IMR-90 (cell line): ENCODE measurements at regions not wholly inside any gene's neighbourhood (a gene's known extent, or its start where the extent isn't known, plus 50 kb on each side); places are given as distances from the start of the nearest gene placed in this dataset.
A peak's percentile ranks its signal among the peaks of the same experiment; 100 is the strongest.

Source experiments
- ATAC-seq: fragments of 200-7000 bp; cut with Tn5 transposase; 2 replicates; pipeline ENCODE4 v1.9.1; 2020; ENCODE audit warnings: low read depth, mild to moderate bottlenecking, moderate library complexity
- BruUV-seq: library from RNA; stranded (reverse); fragments of 400-500 nt; replicated peaks from 2 replicates; lab custom pipeline; 2021; lab: Mats Ljungman, UMichigan
- CTCF ChIA-PET: fragments of 300-600 bp; formaldehyde crosslinking; extraction: SDS; loops from one replicate; lab custom pipeline; 2021; ENCODE audit warnings: antibody characterized with exemption; lab: Yijun Ruan, JAX
- POLR2A ChIA-PET: fragments of 300-600 bp; sonication (Branson Sonifier 250); formaldehyde crosslinking; loops from one replicate; lab custom pipeline; 2022; ENCODE audit warnings: antibody characterized with exemption; ENCODE audit not compliant: unreplicated experiment; lab: Charles Lee
- DNase-seq: peaks from one replicate; pipeline ENCODE4 v3.0.0; 2013
- H2AFZ ChIP-seq: replicated peaks from 2 replicates; pipeline ENCODE3; 2013; ENCODE audit warnings: low read length, mild to moderate bottlenecking; ENCODE audit not compliant: poor library complexity
- H2AK5ac ChIP-seq: 2 replicates; pipeline ENCODE4 v1.6.1; 2013; ENCODE audit warnings: low read depth, low read length, inconsistent platforms
- H2AK9ac ChIP-seq: replicated peaks from 2 replicates; pipeline ENCODE3; 2013; ENCODE audit warnings: mild to moderate bottlenecking, low read depth, low read length, moderate library complexity; ENCODE audit not compliant: poor library complexity
- H2BK120ac ChIP-seq: 2 replicates; pipeline ENCODE4 v1.6.1; 2013; ENCODE audit warnings: low read depth, low read length, inconsistent platforms
- H2BK15ac ChIP-seq: 3 replicates; pipeline ENCODE4 v1.6.1; 2013; ENCODE audit warnings: low read depth, low read length, inconsistent platforms
- H2BK20ac ChIP-seq: 2 replicates; pipeline ENCODE4 v1.6.1; 2013; ENCODE audit warnings: low read depth, mild to moderate bottlenecking, inconsistent platforms, low read length, moderate library complexity
- H2BK5ac ChIP-seq: 2 replicates; pipeline ENCODE4 v1.6.1; 2013; ENCODE audit warnings: mild to moderate bottlenecking, low read depth, low read length, inconsistent platforms; ENCODE audit not compliant: poor library complexity, severe bottlenecking
- H3K14ac ChIP-seq: replicated peaks from 2 replicates; pipeline ENCODE4 v1.6.1; 2013; ENCODE audit warnings: low read depth, low read length, inconsistent platforms
- H3K18ac ChIP-seq: 2 replicates; pipeline ENCODE4 v1.6.1; 2013; ENCODE audit warnings: low read depth, low read length, control low read depth
- H3K23ac ChIP-seq: 2 replicates; pipeline ENCODE4 v1.6.1; 2013; ENCODE audit warnings: low read depth, low read length, inconsistent platforms
- H3K27ac ChIP-seq: 2 replicates; pipeline ENCODE4 v1.5.1; 2013; ENCODE audit warnings: mild to moderate bottlenecking, control low read depth, low read length; ENCODE audit not compliant: insufficient read depth
- H3K27me3 ChIP-seq: 2 replicates; pipeline ENCODE4 v1.6.1; 2013; ENCODE audit warnings: low read length; ENCODE audit not compliant: control insufficient read depth, insufficient read depth
- H3K36me3 ChIP-seq: 2 replicates; pipeline ENCODE4 v1.6.1; 2013; ENCODE audit warnings: low read length, mixed read lengths; ENCODE audit not compliant: control insufficient read depth, insufficient read depth
- H3K4ac ChIP-seq: 2 replicates; pipeline ENCODE4 v1.6.1; 2013; ENCODE audit warnings: low read depth, low read length, inconsistent platforms
- H3K4me1 ChIP-seq: 2 replicates; pipeline ENCODE4 v1.6.1; 2013; ENCODE audit warnings: low read length, mixed read lengths; ENCODE audit not compliant: control insufficient read depth, insufficient read depth
- H3K4me2 ChIP-seq: 2 replicates; pipeline ENCODE4 v1.6.1; 2013; ENCODE audit warnings: low read depth, mild to moderate bottlenecking, control low read depth, low read length, moderate library complexity
- H3K4me3 ChIP-seq: 2 replicates; pipeline ENCODE4 v1.5.1; 2013; ENCODE audit warnings: low read depth, mild to moderate bottlenecking, control low read depth, low read length, moderate library complexity; ENCODE audit not compliant: insufficient read depth
- H3K56ac ChIP-seq: 2 replicates; pipeline ENCODE4 v1.6.1; 2013; ENCODE audit warnings: low read length, inconsistent platforms; ENCODE audit not compliant: insufficient read depth; ENCODE audit errors: extremely low read depth
- H3K79me1 ChIP-seq, 2 experiments: 2 replicates each; pipeline ENCODE4 v1.6.1; 2013; ENCODE audit warnings: low read length in 2 of 2, inconsistent platforms in 1 of 2, low read depth in 1 of 2
- H3K9ac ChIP-seq: 2 replicates; pipeline ENCODE4 v1.6.1; 2013; ENCODE audit warnings: low read depth, low read length, control low read depth
- H3K9me1 ChIP-seq: 2 replicates; pipeline ENCODE4 v1.6.1; 2013; ENCODE audit warnings: low read length, inconsistent platforms; ENCODE audit not compliant: insufficient read depth
- H3K9me3 ChIP-seq: 2 replicates; pipeline ENCODE4 v1.6.1; 2013; ENCODE audit warnings: low read length; ENCODE audit not compliant: control insufficient read depth, insufficient read depth
- H4K20me1 ChIP-seq: 2 replicates; pipeline ENCODE4 v1.6.1; 2013; ENCODE audit warnings: low read length, inconsistent platforms; ENCODE audit not compliant: insufficient read depth
- H4K5ac ChIP-seq: 2 replicates; pipeline ENCODE4 v1.6.1; 2013; ENCODE audit warnings: mild to moderate bottlenecking, low read depth, low read length, control low read depth
- H4K8ac ChIP-seq, 2 experiments: 2 replicates each; pipeline ENCODE4 v1.6.1; 2013; ENCODE audit warnings: low read depth in 2 of 2, low read length in 2 of 2, control low read depth in 1 of 2, inconsistent platforms in 1 of 2
- H4K91ac ChIP-seq: 2 replicates; pipeline ENCODE4 v1.6.1; 2013; ENCODE audit warnings: low read depth, low read length, inconsistent platforms; ENCODE audit not compliant: insufficient read depth
- CTCF ChIP-seq: conservative IDR thresholded peaks from 2 replicates; pipeline ENCODE4 v1.5.1; 2012; ENCODE audit warnings: mild to moderate bottlenecking, low read depth, low read length, improper control_type of control experiment
- MXI1 ChIP-seq: IDR thresholded peaks from 2 replicates; pipeline ENCODE4 v1.6.1; 2012; ENCODE audit warnings: low read depth, mild to moderate bottlenecking, low read length, moderate library complexity, borderline replicate concordance
- RAD21 ChIP-seq: IDR thresholded peaks from 2 replicates; pipeline ENCODE4 v1.6.1; 2012; ENCODE audit warnings: low read length, improper control_type of control experiment
- RCOR1 ChIP-seq: IDR thresholded peaks from 2 replicates; pipeline ENCODE4 v1.6.1; 2012; ENCODE audit warnings: mild to moderate bottlenecking, low read length, improper control_type of control experiment; ENCODE audit not compliant: insufficient replicate concordance
- SMC3 ChIP-seq: fragments of 150-350 bp; IDR thresholded peaks from 2 replicates; pipeline ENCODE4 v1.6.1; 2016; ENCODE audit warnings: low read depth, mild to moderate bottlenecking, antibody characterized with exemption, low read length, moderate library complexity
- WGBS, 2 experiments: methylation state at CpG; one replicate each; pipeline versions ENCODE4 v1.1.5 to v1.1.7; 2013; ENCODE audit warnings: missing lambda C conversion rate in 2 of 2; ENCODE audit not compliant: insufficient read length in 1 of 2; ENCODE audit errors: extremely low coverage in 2 of 2; 5-methylcytosine and 5-hydroxymethylcytosine counted together
- dilution Hi-C: fragments of 300-500 bp; cut with HindIII; formaldehyde crosslinking; loops from one replicate; pipeline ENCODE4 v1.14.3; 2018; ENCODE audit warnings: low sequenced_read_pairs; ENCODE audit not compliant: unreplicated experiment
- in situ Hi-C: fragments of 300-500 bp; cut with MboI; formaldehyde crosslinking; loops from 3 replicates; pipeline ENCODE4 v1.14.3; 2019; ENCODE audit warnings: low sequenced_read_pairs, inconsistent platforms, mixed read lengths
- intact Hi-C: fragments of 100-400 bp; cut with micrococcal nuclease; formaldehyde crosslinking; loops from 2 replicates; pipeline ENCODE4 v1.10.0; 2022

- TF ChIP-seq SMC3 = no peak
- TF ChIP-seq RAD21 = no peak
- TF ChIP-seq CTCF = no peak
- no peak for TF ChIP-seq RCOR1
Observed at GRCh38 chr14:83777516-83777915, 1752.4 kb upstream of the FLRT2 start (continued).

- H4K5ac ChIP-seq = no peak overlapping the region
- CTCF ChIA-PET = interaction anchor here (0.5 kb wide), 1 partner anchor 29 kb away, joined by 3 read pairs; no protein-coding TSS in a partner anchor
Observed at GRCh38 chr14:83779266-83779665, 1750.7 kb upstream of the FLRT2 start.

More at GRCh38 chr14:83779266-83779665, 1750.7 kb upstream of the FLRT2 start:
- WGBS, 2 experiments = 71% methylated on average over 1 of the region's 2 CpGs; no CpG with 5 or more reads in 1 of the 2 experiments
- Histone ChIP-seq H3K4me1 (peaks cover 4% of the 10 kb centered on the region), H3K4me3 (no peak overlapping the region), H4K20me1 (no peaks in the 10 kb centered on the region), H3K23ac (peak overlapping the region; percentile 88; the same call in 1 of the 2 replicates), H3K27ac (peak overlapping the region; percentile 4; the same call in 1 of the 2 replicates), H3K14ac (0 out of 2 replicates have a peak overlapping the region, but pooled peaks have one; percentile 65), H3K9me1 (no peaks in the 10 kb centered on the region), H2BK120ac (peak overlapping the region; percentile 86), H3K56ac (peak overlapping the region; percentile 12; the same call in 1 of the 2 replicates), H3K79me1 (no peaks in the 10 kb centered on the region), H3K4ac (peak overlapping the region; percentile 81), H2AK9ac (no peak overlapping the region), H4K8ac (peak overlapping the region in 1 of 2 experiments; percentile 85; a peak in 2 of 4 replicates), H3K36me3 (no peaks in the 10 kb centered on the region), H3K9me3 (no peaks in the 10 kb centered on the region), H3K9ac (no peak overlapping the region), H2AK5ac (peak overlapping the region; percentile 8; the same call in 1 of the 2 replicates), H2BK15ac (no peak overlapping the region), H2BK5ac (peak overlapping the region; percentile 70), H2AFZ (no peak overlapping the region), H2BK20ac (peak overlapping the region; percentile 72; the same call in 1 of the 2 replicates), H3K18ac (no peak overlapping the region; the same call in 1 of the 2 replicates), H4K91ac (peak overlapping the region; percentile 54), H3K27me3 (no peaks in the 10 kb centered on the region), H3K4me2 (no peak overlapping the region)
- intact Hi-C loops = no loop called here
- ATAC-seq = peak; percentile 90
- no peak for TF ChIP-seq MXI1
- TF ChIP-seq RCOR1 = no peak
- TF ChIP-seq CTCF = no peak
- no peak for TF ChIP-seq SMC3
- dilution Hi-C loops = no loop called here
- in situ Hi-C loops = no loop called here
- DNase-seq = peak; percentile 78
- BruUV-seq = no TSS peak
- POLR2A ChIA-PET = no interaction called here
